ENCODE measurements at regions not wholly inside any gene's neighbourhood (a gene's known extent, or its start where the extent isn't known, plus 50 kb on each side); places are given as distances from the start of the nearest gene placed in this dataset.

- Histone ChIP-seq H3K79me2 (ENCODE audit: low read length) (no peaks in the 10 kb centered on the region), H3K27ac (ENCODE audit: low read length) (no peak overlapping the region), H3F3A (ENCODE audit: low read length, unreplicated experiment) (no peaks in the 10 kb centered on the region), H3K27me3 (ENCODE audit: low read length) (peaks cover 22% of the 10 kb centered on the region), H2AFZ (ENCODE audit: low read length) (no peak overlapping the region), H3K36me3 (ENCODE audit: low read depth, low read length) (no peaks in the 10 kb centered on the region), H3K9me2 (replicated peaks; ENCODE audit: low read length) (peaks cover 8% of the 10 kb centered on the region; the same call in 1 of the 2 replicates), H3K4me1 (ENCODE audit: insufficient read depth, low read length) (no peaks in the 10 kb centered on the region), H3K4me3 (ENCODE audit: low read length) (no peak overlapping the region), H3K4me2 (ENCODE audit: low read length) (no peak overlapping the region), H4K20me1 (ENCODE audit: low read length) (no peaks in the 10 kb centered on the region), H3K9ac (ENCODE audit: low read length) (no peak overlapping the region), H3K9me3 (ENCODE audit: low read length) (no peaks in the 10 kb centered on the region)
- ChIA-PET POLR2A (ENCODE audit: unreplicated experiment) (no interaction called here), CTCF (interaction anchor here (0.6 kb wide), 1 partner anchor 48 kb away, joined by 4 read pairs; no protein-coding TSS in a partner anchor)
- no peak for TF ChIP-seq EZH2 (IDR thresholded peaks at IDR 0.05; ENCODE audit: low read length, unreplicated experiment)
- TF ChIP-seq EZH2phosphoT487 (IDR thresholded peaks at IDR 0.05; ENCODE audit: borderline replicate concordance, low read length) = no peak
- no peak for TF ChIP-seq CTCF (conservative IDR thresholded peaks at IDR 0.05; ENCODE audit: low read depth, low read length)
- DNase-seq = no peak
- no peak for ATAC-seq
- intact Hi-C loops (cut with micrococcal nuclease) = no loop called here
- BruUV-seq (replicated peaks) = no TSS peak
These were observed 170.2 kb upstream of the ZMIZ1 start for GRCh38 chr10:78898341-78899097.

- DNase-seq = no peak
- no peak overlapping the region for H3K4me3 ChIP-seq (ENCODE audit: low read length)
- peaks cover 15% of the 10 kb centered on the region for H3K27me3 ChIP-seq (ENCODE audit: low read length)
- TF ChIP-seq EZH2 (IDR thresholded peaks at IDR 0.05; ENCODE audit: low read length, unreplicated experiment) (no peak), EZH2phosphoT487 (IDR thresholded peaks at IDR 0.05; ENCODE audit: borderline replicate concordance, low read length) (no peak), CTCF (conservative IDR thresholded peaks at IDR 0.05; ENCODE audit: low read depth, low read length) (no peak)
- BruUV-seq (replicated peaks) = no TSS peak
- no peaks in the 10 kb centered on the region for H4K20me1 ChIP-seq (ENCODE audit: low read length)
- H3K9me2 ChIP-seq (replicated peaks; ENCODE audit: low read length) = peaks cover 8% of the 10 kb centered on the region; the same call in 1 of the 2 replicates
- no peaks in the 10 kb centered on the region for H3K9me3 ChIP-seq (ENCODE audit: low read length)
- ChIA-PET CTCF (no interaction called here), POLR2A (ENCODE audit: unreplicated experiment) (no interaction called here)
- H2AFZ ChIP-seq (ENCODE audit: low read length) = no peak overlapping the region
- no peaks in the 10 kb centered on the region for H3K79me2 ChIP-seq (ENCODE audit: low read length)
- no peaks in the 10 kb centered on the region for H3K36me3 ChIP-seq (ENCODE audit: low read depth, low read length)
- intact Hi-C loops (cut with micrococcal nuclease) = no loop called here
- no peak overlapping the region for H3K4me2 ChIP-seq (ENCODE audit: low read length)
- H3K27ac ChIP-seq (ENCODE audit: low read length) = no peak overlapping the region
- no peaks in the 10 kb centered on the region for H3F3A ChIP-seq (ENCODE audit: low read length, unreplicated experiment)
- no peak overlapping the region for H3K9ac ChIP-seq (ENCODE audit: low read length)
- H3K4me1 ChIP-seq (ENCODE audit: insufficient read depth, low read length) = no peaks in the 10 kb centered on the region
- ATAC-seq = no peak
These were observed 169.5 kb upstream of the ZMIZ1 start for GRCh38 chr10:78899098-78899754.

Measured in PC-3 (cell line).